ENCODE measurements at regions not wholly inside any gene's neighbourhood (a gene's known extent, or its start where the extent isn't known, plus 50 kb on each side); places are given as distances from the start of the nearest gene placed in this dataset.

DNA sequence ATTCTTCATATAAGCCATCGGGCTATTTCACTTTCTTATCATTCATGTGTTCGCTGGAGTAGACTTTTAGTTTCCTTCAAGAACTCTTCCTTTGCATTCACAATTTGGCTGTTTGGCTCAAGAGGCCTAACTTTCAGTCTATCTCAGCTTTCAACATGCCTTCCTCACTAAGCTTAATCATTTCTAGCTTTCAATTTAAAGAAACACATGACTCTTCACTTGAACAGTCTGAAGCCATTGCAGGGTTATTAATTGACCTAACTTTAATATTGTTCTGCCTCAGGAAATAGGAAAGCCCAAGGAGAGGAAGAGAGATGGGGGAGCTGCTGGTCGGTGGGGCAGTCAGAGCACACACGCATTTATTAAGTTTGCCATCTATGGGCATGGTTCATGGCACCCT is 158.1 kb downstream of the SUCLA2 start:
- Histone ChIP-seq H3K27me3 (no peaks in the 10 kb centered on the region), H3K27ac (no peak overlapping the region), H3K4me1 (no peaks in the 10 kb centered on the region), H3K36me3 (no peaks in the 10 kb centered on the region), H3K4me3 (no peak overlapping the region), H3K9me3 (no peaks in the 10 kb centered on the region)
- 81 to 84% methylated on average over 4 of the region's 4 CpGs for WGBS, 2 donors
- TF ChIP-seq, protein P1, sequence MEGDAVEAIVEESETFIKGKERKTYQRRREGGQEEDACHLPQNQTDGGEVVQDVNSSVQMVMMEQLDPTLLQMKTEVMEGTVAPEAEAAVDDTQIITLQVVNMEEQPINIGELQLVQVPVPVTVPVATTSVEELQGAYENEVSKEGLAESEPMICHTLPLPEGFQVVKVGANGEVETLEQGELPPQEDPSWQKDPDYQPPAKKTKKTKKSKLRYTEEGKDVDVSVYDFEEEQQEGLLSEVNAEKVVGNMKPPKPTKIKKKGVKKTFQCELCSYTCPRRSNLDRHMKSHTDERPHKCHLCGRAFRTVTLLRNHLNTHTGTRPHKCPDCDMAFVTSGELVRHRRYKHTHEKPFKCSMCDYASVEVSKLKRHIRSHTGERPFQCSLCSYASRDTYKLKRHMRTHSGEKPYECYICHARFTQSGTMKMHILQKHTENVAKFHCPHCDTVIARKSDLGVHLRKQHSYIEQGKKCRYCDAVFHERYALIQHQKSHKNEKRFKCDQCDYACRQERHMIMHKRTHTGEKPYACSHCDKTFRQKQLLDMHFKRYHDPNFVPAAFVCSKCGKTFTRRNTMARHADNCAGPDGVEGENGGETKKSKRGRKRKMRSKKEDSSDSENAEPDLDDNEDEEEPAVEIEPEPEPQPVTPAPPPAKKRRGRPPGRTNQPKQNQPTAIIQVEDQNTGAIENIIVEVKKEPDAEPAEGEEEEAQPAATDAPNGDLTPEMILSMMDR (IDR thresholded peaks at IDR 0.05): no peak
- intact Hi-C loops (cut with DNase I): no loop called here
- DNase-seq: no peak
- no peak for ATAC-seq

DNA sequence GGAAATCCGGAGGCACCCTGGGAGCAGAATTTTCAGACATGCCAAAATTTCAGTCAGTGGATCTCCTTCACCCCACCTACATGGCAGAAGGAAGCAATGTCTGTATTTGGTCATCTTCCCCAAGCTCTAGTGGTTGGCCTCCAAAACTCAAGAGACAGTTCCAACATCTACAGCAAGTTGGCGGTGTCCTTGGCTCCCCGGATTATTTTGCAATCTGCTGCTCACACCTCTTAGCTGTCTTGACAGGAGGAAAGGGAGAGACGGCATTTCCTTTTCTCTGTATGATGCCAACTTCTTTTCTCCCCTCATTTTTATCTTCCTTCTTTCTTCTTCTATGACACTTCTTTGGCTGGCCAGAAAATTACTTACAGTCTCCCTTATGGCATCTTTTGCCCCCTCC is 159.9 kb downstream of the SUCLA2 start:
- TF ChIP-seq, protein P1 (IDR thresholded peaks at IDR 0.05): no peak
- no peaks in the 10 kb centered on the region for H3K27me3 ChIP-seq
- H3K9me3 ChIP-seq: no peaks in the 10 kb centered on the region
- DNase-seq: no peak
- WGBS, 2 donors: 71 to 74% methylated on average over 4 of the region's 4 CpGs
- intact Hi-C loops (cut with DNase I): no loop called here
- no peak overlapping the region for H3K27ac ChIP-seq
- H3K36me3 ChIP-seq: no peaks in the 10 kb centered on the region
- no peaks in the 10 kb centered on the region for H3K4me1 ChIP-seq
- ATAC-seq: no peak
- H3K4me3 ChIP-seq: no peak overlapping the region

DNA sequence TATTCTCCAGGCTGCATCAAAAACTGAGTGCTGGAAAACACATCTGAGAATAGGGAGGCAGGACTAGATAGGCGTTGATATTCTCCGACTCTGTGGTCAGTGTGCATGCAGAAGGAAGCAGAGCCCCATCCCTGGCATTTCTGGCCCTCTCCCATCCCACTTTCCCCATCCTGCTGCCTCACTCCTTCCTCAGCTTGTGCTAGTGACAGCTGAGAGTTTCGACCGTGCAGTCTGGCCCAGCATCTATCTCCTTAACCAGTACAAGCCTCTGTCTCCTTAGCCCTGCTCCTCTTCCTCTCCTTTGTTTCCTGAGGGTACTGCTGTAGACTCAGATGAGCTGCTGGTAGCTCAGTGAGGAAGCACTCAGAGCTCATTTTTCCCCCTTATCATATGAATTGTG is 163.2 kb downstream of the SUCLA2 start:
- intact Hi-C loops (cut with DNase I): no loop called here
- ATAC-seq: no peak
- 72 to 77% methylated on average over 4 of the region's 4 CpGs for WGBS, 2 donors

DNA sequence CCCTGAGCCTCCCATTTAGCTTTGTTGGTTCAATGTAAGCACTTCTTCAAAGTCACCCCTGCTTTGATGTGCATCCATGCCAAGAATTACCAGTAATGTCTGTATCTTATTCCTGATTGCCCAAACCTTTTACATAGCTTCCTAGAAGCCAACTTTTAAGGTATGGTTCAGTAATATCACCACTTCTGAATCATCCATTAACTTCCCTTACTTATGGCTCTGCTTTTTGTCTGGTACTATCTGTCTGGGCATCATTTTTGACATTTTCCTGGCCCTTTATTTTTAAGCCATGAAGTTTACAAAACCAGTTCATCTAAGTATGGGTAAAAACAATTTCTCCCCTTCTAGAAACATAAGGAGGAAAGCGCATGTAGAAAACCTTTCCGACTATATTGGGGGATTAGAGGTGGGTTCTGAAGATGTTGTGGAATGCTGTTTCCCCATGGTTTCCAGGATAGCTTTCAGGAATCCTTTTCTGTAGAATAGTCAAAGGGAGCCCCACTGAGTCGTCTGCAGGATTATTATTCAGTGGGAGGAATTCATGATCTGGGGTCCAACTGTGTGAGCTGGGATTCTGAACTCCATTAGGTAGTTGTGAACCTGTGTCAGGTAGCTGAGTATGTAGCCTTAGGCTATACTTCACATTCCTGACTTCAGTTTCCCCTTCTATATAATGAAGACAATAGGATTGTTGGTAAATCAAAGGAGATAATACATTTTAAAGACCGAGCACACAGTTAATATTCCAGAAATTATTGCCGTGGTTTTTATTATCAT is 163.8 kb downstream of the SUCLA2 start:
- ATAC-seq: no peak
- WGBS, 2 donors: 86 to 92% methylated on average over 5 of the region's 5 CpGs

More for the DNA sequence above, 163.2 kb downstream of the SUCLA2 start:
- no peak for DNase-seq
- TF ChIP-seq, protein P1 (IDR thresholded peaks at IDR 0.05): no peak
- Histone ChIP-seq H3K4me1 (no peaks in the 10 kb centered on the region), H3K9me3 (no peaks in the 10 kb centered on the region), H3K27ac (no peak overlapping the region), H3K27me3 (no peaks in the 10 kb centered on the region), H3K36me3 (no peaks in the 10 kb centered on the region), H3K4me3 (no peak overlapping the region)

More for the DNA sequence above, 163.8 kb downstream of the SUCLA2 start:
- no peak for DNase-seq
- Histone ChIP-seq H3K9me3 (no peaks in the 10 kb centered on the region), H3K4me1 (no peaks in the 10 kb centered on the region), H3K4me3 (no peak overlapping the region), H3K27me3 (no peaks in the 10 kb centered on the region), H3K27ac (no peak overlapping the region), H3K36me3 (no peaks in the 10 kb centered on the region)
- TF ChIP-seq, protein P1 (IDR thresholded peaks at IDR 0.05): no peak
- intact Hi-C loops (cut with DNase I): no loop called here
